Spleen (tissue), 11 donors: ENCODE measurements at regions not wholly inside any gene's neighbourhood (a gene's known extent, or its start where the extent isn't known, plus 50 kb on each side); places are given as distances from the start of the nearest gene placed in this dataset.

Source experiments
- DNase-seq: peaks from one replicate; pipeline ENCODE4 v3.0.0-alpha.2; 2020
- H3K27ac ChIP-seq, 8 donors: fragments of 200-600 bp; sonication (generic) in 7 of 8; 1 replicate in 4 of 8; 2 replicates in 4 of 8; pipeline versions ENCODE4 v1.5.0 to v1.8.0; 2016 to 2021; ENCODE audit warnings: inconsistent platforms in 4 of 8, mild to moderate bottlenecking in 4 of 8, moderate library complexity in 1 of 8
- H3K27me3 ChIP-seq, 7 donors: fragments of 200-600 bp; sonication (generic) in 6 of 7; replicated peaks in 1 of 7; 1 replicate in 4 of 7; 2 replicates in 3 of 7; pipeline versions ENCODE4 v1.5.0 to v1.8.0; 2016 to 2021; ENCODE audit warnings: inconsistent platforms in 3 of 7, mild to moderate bottlenecking in 1 of 7
- H3K36me3 ChIP-seq, 6 donors: fragments of 200-600 bp; sonication (generic) in 5 of 6; 1 replicate in 4 of 6; 2 replicates in 2 of 6; pipeline versions ENCODE4 v1.5.0 to v1.8.0; 2016 to 2021; ENCODE audit warnings: inconsistent platforms in 2 of 6
- H3K4me1 ChIP-seq, 6 donors: fragments of 200-600 bp; sonication (generic) in 5 of 6; 1 replicate in 3 of 6; 2 replicates in 3 of 6; pipeline versions ENCODE4 v1.5.0 to v1.8.0; 2016 to 2021; ENCODE audit warnings: inconsistent platforms in 3 of 6
- H3K4me3 ChIP-seq, 8 donors: fragments of 200-600 bp; sonication (generic) in 7 of 8; 1 replicate in 4 of 8; 2 replicates in 4 of 8; pipeline versions ENCODE4 v1.5.0 to v1.8.0; 2016 to 2021; ENCODE audit warnings: inconsistent platforms in 4 of 8, mild to moderate bottlenecking in 4 of 8, moderate library complexity in 2 of 8
- H3K9me3 ChIP-seq, 8 donors: fragments of 200-600 bp; sonication (generic) in 7 of 8; 1 replicate in 4 of 8; 2 replicates in 4 of 8; pipeline versions ENCODE4 v1.5.0 to v1.8.0; 2016 to 2021; ENCODE audit warnings: inconsistent platforms in 4 of 8
- CTCF ChIP-seq, 11 experiments: fragments of 200-600 bp in 7 of 11; fragments of 450-650 bp in 4 of 11; sonication (generic) in 4 of 11; IDR thresholded peaks in 8 of 11; conservative IDR thresholded peaks in 3 of 11; 1 replicate in 7 of 11; 2 replicates in 4 of 11; pipeline versions ENCODE4 v1.4.0 to v1.8.0; 2016 to 2021; ENCODE audit warnings: antibody characterized with exemption in 11 of 11, inconsistent platforms in 4 of 11, mild to moderate bottlenecking in 1 of 11
- POLR2A ChIP-seq, 3 donors: fragments of 450-650 bp; IDR thresholded peaks; one replicate each; pipeline ENCODE4 v1.5.1; 2017; ENCODE audit warnings: antibody characterized with exemption in 3 of 3, mild to moderate bottlenecking in 1 of 3
- POLR2AphosphoS5 ChIP-seq, 3 donors: sonication (generic); formaldehyde crosslinking; IDR thresholded peaks; one replicate each; pipeline ENCODE4 v1.5.1; 2017; ENCODE audit warnings: antibody characterized with exemption in 3 of 3
- WGBS, 5 donors: extraction: QIAGEN DNeasy Blood & Tissue Kit in 3 of 5; methylation state at CpG; one replicate each; pipeline versions ENCODE4 v1.1.5 to v1.1.7; 2013 to 2018; 5-methylcytosine and 5-hydroxymethylcytosine counted together
- intact Hi-C: fragments of 100-400 bp; cut with DNase I; formaldehyde crosslinking; loops from one replicate; pipeline ENCODE4 v1.15.0; 2023; ENCODE audit warnings: low total_unique reads
- donor health status: healthy with polysubstance abuse.
- donor health status: DM: no; HTN: no; CAD: no; lungs with moderate emphysema.
- donor health status: DM: no; HTN: no; CAD: no.
- donor health status: Bipolar disorder and iron deficiency.
- donor health status: healthy.
- donor health status: DM: no; HTN: no; CAD: no.
- donor health status: DM: yes; HTN: yes; CAD: no.

GRCh38 chr2:107398683-107399082 is 428.0 kb upstream of the RGPD4 start:
- whole genome bisulfite sequencing, 5 donors, result 84 to 98% (median 94%) methylated on average over 1 of the region's 1 CpG
- no peak for TF ChIP-seq POLR2AphosphoS5 (IDR thresholded peaks at IDR 0.05)

GRCh38 chr2:107402330-107402729 is 424.4 kb upstream of the RGPD4 start:
- H3K27me3 ChIP-seq, result no peaks in the 10 kb centered on the region
- 25 to 39% (median 29%) methylated on average over 3 of the region's 3 CpGs for WGBS, 5 donors
- DNase-seq, result no peak
- no peak overlapping the region for H3K4me3 ChIP-seq
- intact Hi-C loops, result no loop called here
- H3K9me3 ChIP-seq, result no peaks in the 10 kb centered on the region
- no peaks in the 10 kb centered on the region for H3K36me3 ChIP-seq
- H3K27ac ChIP-seq, result no peak overlapping the region
- H3K4me1 ChIP-seq, result no peaks in the 10 kb centered on the region
- TF ChIP-seq CTCF (IDR thresholded peaks at IDR 0.05 in 8 of 11, conservative IDR thresholded peaks at IDR 0.05 in 3 of 11) (no peak), POLR2A (IDR thresholded peaks at IDR 0.05) (no peak), POLR2AphosphoS5 (IDR thresholded peaks at IDR 0.05) (no peak)

More at GRCh38 chr2:107398683-107399082, 428.0 kb upstream of the RGPD4 start:
- H3K27ac ChIP-seq, result no peak overlapping the region
- intact Hi-C loops, result no loop called here
- H3K4me3 ChIP-seq, result no peak overlapping the region
- H3K4me1 ChIP-seq, result no peaks in the 10 kb centered on the region
- DNase-seq, result no peak
- H3K27me3 ChIP-seq, result no peaks in the 10 kb centered on the region
- H3K36me3 ChIP-seq, result no peaks in the 10 kb centered on the region
- H3K9me3 ChIP-seq, result no peaks in the 10 kb centered on the region

- TF ChIP-seq POLR2AphosphoS5 (IDR thresholded peaks at IDR 0.05) (no peak), CTCF (IDR thresholded peaks at IDR 0.05 in 8 of 11, conservative IDR thresholded peaks at IDR 0.05 in 3 of 11) (no peak), POLR2A (IDR thresholded peaks at IDR 0.05) (no peak)
Observed at GRCh38 chr2:107405261-107405660, 421.4 kb upstream of the RGPD4 start.

GRCh38 chr2:107407017-107407416 is 419.7 kb upstream of the RGPD4 start:
- 60 to 73% (median 67%) methylated on average over 3 of the region's 3 CpGs for WGBS, 5 donors
- Histone ChIP-seq H3K36me3 (no peaks in the 10 kb centered on the region), H3K9me3 (no peaks in the 10 kb centered on the region), H3K4me1 (no peaks in the 10 kb centered on the region), H3K27me3 (no peaks in the 10 kb centered on the region), H3K27ac (no peak overlapping the region), H3K4me3 (no peak overlapping the region)
- TF ChIP-seq POLR2AphosphoS5 (IDR thresholded peaks at IDR 0.05), result no peak
- TF ChIP-seq CTCF (IDR thresholded peaks at IDR 0.05 in 8 of 11, conservative IDR thresholded peaks at IDR 0.05 in 3 of 11), result no peak
- no peak for TF ChIP-seq POLR2A (IDR thresholded peaks at IDR 0.05)
- no peak for DNase-seq
- intact Hi-C loops, result no loop called here

More at GRCh38 chr2:107405261-107405660, 421.4 kb upstream of the RGPD4 start:
- 76 to 87% (median 79%) methylated on average over 2 of the region's 2 CpGs for WGBS, 5 donors
- Histone ChIP-seq H3K9me3 (no peaks in the 10 kb centered on the region), H3K36me3 (no peaks in the 10 kb centered on the region), H3K4me1 (no peaks in the 10 kb centered on the region), H3K27me3 (no peaks in the 10 kb centered on the region), H3K4me3 (no peak overlapping the region), H3K27ac (no peak overlapping the region)
- DNase-seq, result no peak
- intact Hi-C loops, result no loop called here

- intact Hi-C loops, result no loop called here
- H3K27ac ChIP-seq, result no peak overlapping the region
- H3K9me3 ChIP-seq, result no peaks in the 10 kb centered on the region
- no peak overlapping the region for H3K4me3 ChIP-seq
- DNase-seq, result no peak
- no peaks in the 10 kb centered on the region for H3K4me1 ChIP-seq
- H3K27me3 ChIP-seq, result no peaks in the 10 kb centered on the region
- no peaks in the 10 kb centered on the region for H3K36me3 ChIP-seq
- TF ChIP-seq CTCF (IDR thresholded peaks at IDR 0.05 in 8 of 11, conservative IDR thresholded peaks at IDR 0.05 in 3 of 11), result no peak
- TF ChIP-seq POLR2AphosphoS5 (IDR thresholded peaks at IDR 0.05), result no peak
- no peak for TF ChIP-seq POLR2A (IDR thresholded peaks at IDR 0.05)
- WGBS, 5 donors, result 64 to 83% (median 75%) methylated on average over 2 of the region's 2 CpGs
Observed at GRCh38 chr2:107407974-107408373, 418.7 kb upstream of the RGPD4 start.
